Panc1 (cell line): ENCODE measurements at regions not wholly inside any gene's neighbourhood (a gene's known extent, or its start where the extent isn't known, plus 50 kb on each side); places are given as distances from the start of the nearest gene placed in this dataset.

Experiments
- POLR2AphosphoS5 ChIP-seq: IDR thresholded peaks from 2 replicates; pipeline ENCODE4 v1.6.1; 2012; ENCODE audit warnings: mild to moderate bottlenecking, low read depth, low read length, moderate library complexity
- REST ChIP-seq, 2 experiments: IDR thresholded peaks; 2 replicates each; pipeline ENCODE4 v1.6.1; 2011 to 2012; ENCODE audit warnings: low read depth in 2 of 2, control low read depth in 1 of 2, low read length in 1 of 2, mild to moderate bottlenecking in 1 of 2, moderate library complexity in 1 of 2; ENCODE audit not compliant: insufficient read depth in 1 of 2
- SIN3A ChIP-seq: IDR thresholded peaks from 2 replicates; pipeline ENCODE4 v1.6.1; 2012; ENCODE audit warnings: low read depth, mild to moderate bottlenecking, low read length, moderate library complexity, borderline replicate concordance; ENCODE audit not compliant: insufficient read depth
- TCF7L2 ChIP-seq: IDR thresholded peaks from 2 replicates; pipeline ENCODE4 v1.6.1; 2011; ENCODE audit warnings: mild to moderate bottlenecking, low read depth, low read length, inconsistent platforms
- TF ChIP-seq, protein P1 (sequence below): fragments of 450-650 bp; IDR thresholded peaks from 2 replicates; pipeline ENCODE4 v1.5.1; 2017; ENCODE audit warnings: mild to moderate bottlenecking

GRCh38 chr2:16134436-16135165, 194.3 kb downstream of the MYCN start:
- TF ChIP-seq, protein P1, sequence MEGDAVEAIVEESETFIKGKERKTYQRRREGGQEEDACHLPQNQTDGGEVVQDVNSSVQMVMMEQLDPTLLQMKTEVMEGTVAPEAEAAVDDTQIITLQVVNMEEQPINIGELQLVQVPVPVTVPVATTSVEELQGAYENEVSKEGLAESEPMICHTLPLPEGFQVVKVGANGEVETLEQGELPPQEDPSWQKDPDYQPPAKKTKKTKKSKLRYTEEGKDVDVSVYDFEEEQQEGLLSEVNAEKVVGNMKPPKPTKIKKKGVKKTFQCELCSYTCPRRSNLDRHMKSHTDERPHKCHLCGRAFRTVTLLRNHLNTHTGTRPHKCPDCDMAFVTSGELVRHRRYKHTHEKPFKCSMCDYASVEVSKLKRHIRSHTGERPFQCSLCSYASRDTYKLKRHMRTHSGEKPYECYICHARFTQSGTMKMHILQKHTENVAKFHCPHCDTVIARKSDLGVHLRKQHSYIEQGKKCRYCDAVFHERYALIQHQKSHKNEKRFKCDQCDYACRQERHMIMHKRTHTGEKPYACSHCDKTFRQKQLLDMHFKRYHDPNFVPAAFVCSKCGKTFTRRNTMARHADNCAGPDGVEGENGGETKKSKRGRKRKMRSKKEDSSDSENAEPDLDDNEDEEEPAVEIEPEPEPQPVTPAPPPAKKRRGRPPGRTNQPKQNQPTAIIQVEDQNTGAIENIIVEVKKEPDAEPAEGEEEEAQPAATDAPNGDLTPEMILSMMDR: no peak
- no peak for TF ChIP-seq POLR2AphosphoS5
- TF ChIP-seq REST (IDR thresholded peaks at IDR 0.05; ENCODE audit: insufficient read depth in 1 of 2, low read depth in 2 of 2, low read length in 1 of 2): no peak
- no peak for TF ChIP-seq TCF7L2
- no peak for TF ChIP-seq SIN3A
